HG02678 (cell line): ENCODE measurements at regions not wholly inside any gene's neighbourhood (a gene's known extent, or its start where the extent isn't known, plus 50 kb on each side); places are given as distances from the start of the nearest gene placed in this dataset.

Experiments
- ATAC-seq: cut with Tn5 transposase; IDR thresholded peaks from one replicate; pipeline ENCODE4 v1.9.1; 2021; ENCODE audit warnings: mild to moderate bottlenecking, moderate library complexity; ENCODE audit not compliant: unreplicated experiment

- no peak for ATAC-seq
These were observed 850.4 kb upstream of the SALL3 start for GRCh38 chr18:78129260-78129659.

GRCh38 chr18:78130232-78131195 lies 849.1 kb upstream of the SALL3 start:
- no peak for ATAC-seq

- no peak for ATAC-seq
These were observed 845.9 kb upstream of the SALL3 start for GRCh38 chr18:78133729-78134128.

- ATAC-seq = no peak
These were observed 842.6 kb upstream of the SALL3 start for GRCh38 chr18:78136986-78137385.

- ATAC-seq = no peak
These were observed 840.6 kb upstream of the SALL3 start for GRCh38 chr18:78138983-78139496.

- ATAC-seq = no peak
These were observed 839.3 kb upstream of the SALL3 start for GRCh38 chr18:78140294-78140693.

GRCh38 chr18:78144669-78145068 lies 834.9 kb upstream of the SALL3 start:
- ATAC-seq = no peak

GRCh38 chr18:78145096-78145495 lies 834.5 kb upstream of the SALL3 start:
- ATAC-seq = no peak

GRCh38 chr18:78146136-78147085 lies 833.2 kb upstream of the SALL3 start:
- no peak for ATAC-seq

- ATAC-seq = no peak
These were observed 829.0 kb upstream of the SALL3 start for GRCh38 chr18:78150590-78150989.

GRCh38 chr18:78151234-78151633 lies 828.4 kb upstream of the SALL3 start:
- ATAC-seq = no peak

- no peak for ATAC-seq
These were observed 827.5 kb upstream of the SALL3 start for GRCh38 chr18:78151948-78152725.

- ATAC-seq = no peak
These were observed 826.3 kb upstream of the SALL3 start for GRCh38 chr18:78153362-78153761.

GRCh38 chr18:78154444-78154843 lies 825.2 kb upstream of the SALL3 start:
- no peak for ATAC-seq

GRCh38 chr18:78154853-78155252 lies 824.8 kb upstream of the SALL3 start:
- ATAC-seq = no peak

- ATAC-seq = no peak
These were observed 823.2 kb upstream of the SALL3 start for GRCh38 chr18:78156466-78156865.

- ATAC-seq = no peak
These were observed 820.7 kb upstream of the SALL3 start for GRCh38 chr18:78158943-78159342.

GRCh38 chr18:78159397-78159796 lies 820.2 kb upstream of the SALL3 start:
- ATAC-seq = no peak

GRCh38 chr18:78160961-78161656 lies 818.5 kb upstream of the SALL3 start:
- no peak for ATAC-seq

GRCh38 chr18:78165525-78165924 lies 814.1 kb upstream of the SALL3 start:
- no peak for ATAC-seq
